Endothelial cell of umbilical vein (primary cell): ENCODE measurements at regions not wholly inside any gene's neighbourhood (a gene's known extent, or its start where the extent isn't known, plus 50 kb on each side); places are given as distances from the start of the nearest gene placed in this dataset.

Experiments
- BruUV-seq: library from RNA; stranded (reverse); fragments of 400-500 nt; replicated peaks from 2 replicates; lab custom pipeline; 2021; lab: Mats Ljungman, UMichigan
- CTCF ChIA-PET: fragments of 300-600, 350-600 bp; sonication (Branson Sonifier 250); formaldehyde crosslinking; loops from one replicate; lab custom pipeline; 2021; ENCODE audit warnings: antibody characterized with exemption, inconsistent platforms; lab: Charles Lee
- POLR2A ChIA-PET: fragments of 300-600, 350-600 bp; sonication (Branson Sonifier 250); formaldehyde crosslinking; loops from one replicate; lab custom pipeline; 2021; ENCODE audit warnings: antibody characterized with exemption, inconsistent platforms; lab: Charles Lee
- DNase-seq: peaks from one replicate; pipeline ENCODE4 v3.0.0-alpha.2; 2011; ENCODE audit warnings: low read depth, low spot score
- FAIRE-seq: peaks from 2 replicates; lab custom pipeline; 2011; peaks lifted over from hg19 to GRCh38; lab: Jason Lieb, UNC
- H2AFZ ChIP-seq: 2 replicates; pipeline ENCODE4 v1.6.0; 2012; ENCODE audit warnings: low read depth, low read length, control low read depth, inconsistent platforms
- H3K27ac ChIP-seq: 2 replicates; pipeline ENCODE4 v1.5.1; 2011; ENCODE audit warnings: low read depth, mild to moderate bottlenecking, control low read depth, low read length, moderate library complexity; ENCODE audit not compliant: insufficient read depth
- H3K27me3 ChIP-seq, 2 experiments: 2 replicates each; pipeline versions ENCODE4 v1.6.0 to v1.6.1; 2011; ENCODE audit warnings: low read length in 2 of 2, mixed read lengths in 1 of 2; ENCODE audit not compliant: control insufficient read depth in 2 of 2, insufficient read depth in 2 of 2
- H3K36me3 ChIP-seq, 2 experiments: 2 replicates in 1 of 2; 3 replicates in 1 of 2; pipeline ENCODE4 v1.5.1; 2011; ENCODE audit warnings: low read length in 2 of 2, mild to moderate bottlenecking in 1 of 2, moderate library complexity in 1 of 2; ENCODE audit not compliant: control insufficient read depth in 2 of 2, insufficient read depth in 2 of 2; ENCODE audit errors: extremely low read depth in 1 of 2
- H3K4me1 ChIP-seq: 3 replicates; pipeline ENCODE4 v1.5.1; 2011; ENCODE audit warnings: mild to moderate bottlenecking, low read length; ENCODE audit not compliant: control insufficient read depth, insufficient read depth; ENCODE audit errors: extremely low read depth
- H3K4me2 ChIP-seq: 2 replicates; pipeline ENCODE4 v1.6.1; 2011; ENCODE audit warnings: low read length, control low read depth, mixed read lengths; ENCODE audit not compliant: insufficient read depth
- H3K4me3 ChIP-seq, 3 experiments: fragments of 200-600 bp in 1 of 3; sonication (generic), shearing (Covaris generic) in 1 of 3; replicated peaks in 1 of 3; 2 replicates each; pipeline ENCODE4 v1.5.1; 2011 to 2016; ENCODE audit warnings: control low read depth in 3 of 3, low read length in 3 of 3, mild to moderate bottlenecking in 2 of 3, inconsistent platforms in 1 of 3, low read depth in 1 of 3, moderate library complexity in 1 of 3; ENCODE audit not compliant: insufficient read depth in 1 of 3
- H3K79me2 ChIP-seq: 2 replicates; pipeline ENCODE4 v1.6.0; 2012; ENCODE audit warnings: low read length, inconsistent platforms; ENCODE audit not compliant: control insufficient read depth, insufficient read depth
- H3K9ac ChIP-seq: replicated peaks from 2 replicates; pipeline ENCODE3; 2011; ENCODE audit warnings: low read length, control low read depth; ENCODE audit not compliant: insufficient read depth; ENCODE audit errors: extremely low read depth
- H3K9me1 ChIP-seq: replicated peaks from 3 replicates; pipeline ENCODE4 v1.6.0; 2011; ENCODE audit warnings: mild to moderate bottlenecking, low read length; ENCODE audit not compliant: control insufficient read depth, insufficient read depth; ENCODE audit errors: extremely low read depth
- H3K9me3 ChIP-seq: replicated peaks from 2 replicates; pipeline ENCODE4 v1.5.1; 2012; ENCODE audit warnings: low read length, inconsistent platforms; ENCODE audit not compliant: control insufficient read depth, insufficient read depth
- H4K20me1 ChIP-seq: replicated peaks from 2 replicates; pipeline ENCODE3; 2011; ENCODE audit warnings: mild to moderate bottlenecking, low read length; ENCODE audit not compliant: control insufficient read depth, insufficient read depth; ENCODE audit errors: extremely low read depth
- CTCF ChIP-seq, 2 donors: IDR thresholded peaks; 1 replicate in 1 of 2; 2 replicates in 1 of 2; pipeline ENCODE4 v1.5.1; 2011; ENCODE audit warnings: low read length in 2 of 2, mild to moderate bottlenecking in 2 of 2, moderate library complexity in 2 of 2, control low read depth in 1 of 2, inconsistent platforms in 1 of 2, low read depth in 1 of 2; ENCODE audit not compliant: insufficient read depth in 1 of 2; ENCODE audit errors: extremely low read depth in 1 of 2
- EZH2 ChIP-seq: IDR thresholded peaks from 2 replicates; pipeline ENCODE4 v1.6.1; 2012; ENCODE audit warnings: borderline replicate concordance, low read depth, mild to moderate bottlenecking, moderate library complexity, low read length, inconsistent platforms; ENCODE audit not compliant: severe bottlenecking
- FOS ChIP-seq: IDR thresholded peaks from 2 replicates; pipeline ENCODE4 v1.6.1; 2011; ENCODE audit warnings: mild to moderate bottlenecking, low read length, moderate library complexity, borderline replicate concordance; ENCODE audit not compliant: insufficient read depth
- GATA2 ChIP-seq: IDR thresholded peaks from 2 replicates; pipeline ENCODE4 v1.7.0; 2011; ENCODE audit warnings: low read depth, mild to moderate bottlenecking, moderate library complexity, mixed read lengths, low read length; ENCODE audit not compliant: insufficient read length, insufficient read depth
- JUN ChIP-seq: IDR thresholded peaks from 2 replicates; pipeline ENCODE4 v1.6.1; 2011; ENCODE audit warnings: borderline replicate concordance, low read depth; ENCODE audit not compliant: insufficient read length, insufficient read depth
- MAX ChIP-seq: IDR thresholded peaks from 2 replicates; pipeline ENCODE4 v1.6.1; 2011; ENCODE audit not compliant: insufficient read depth, insufficient read length
- MYC ChIP-seq: IDR thresholded peaks from one replicate; pipeline ENCODE4 v1.6.1; 2011; ENCODE audit warnings: mild to moderate bottlenecking, low read depth, low read length
- POLR2A ChIP-seq: IDR thresholded peaks from 2 replicates; pipeline ENCODE4 v1.6.1; 2012; ENCODE audit warnings: low read depth, mild to moderate bottlenecking, control low read depth, low read length
- POLR2AphosphoS5 ChIP-seq: IDR thresholded peaks from 2 replicates; pipeline ENCODE4 v1.6.1; 2012; ENCODE audit warnings: low read depth, mild to moderate bottlenecking, control low read depth, low read length, moderate library complexity; ENCODE audit not compliant: insufficient read depth
- dilution Hi-C: fragments of 300-500 bp; cut with MboI; formaldehyde crosslinking; loops from one replicate; pipeline ENCODE4 v1.15.0; 2019; ENCODE audit warnings: low sequenced_read_pairs; ENCODE audit not compliant: extremely low pct_ligation_motif_present
- intact Hi-C: fragments of 100-400 bp; cut with micrococcal nuclease; formaldehyde crosslinking; loops from one replicate; pipeline ENCODE4 v1.10.0; 2022

DNA sequence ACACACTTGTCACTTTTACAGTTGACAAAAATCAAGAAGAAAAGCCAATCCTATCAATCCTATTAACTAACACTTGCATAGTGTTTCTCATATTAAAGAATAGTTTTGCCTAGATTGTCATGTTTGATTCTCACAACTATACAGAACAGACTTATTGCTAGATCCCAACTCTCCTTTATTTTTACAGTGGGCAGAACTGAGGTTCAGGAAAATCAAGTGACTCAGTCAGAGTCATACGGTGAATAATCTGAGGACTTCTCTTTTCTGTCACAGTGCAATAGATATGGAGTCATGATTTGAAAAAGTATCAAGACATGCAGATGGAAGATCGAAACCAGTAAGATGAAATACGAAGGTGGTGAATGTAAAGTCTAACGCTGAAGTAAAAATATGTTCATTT, 195.1 kb upstream of the CITED2 start:
- POLR2A ChIA-PET = interaction anchor here (1.6 kb wide), 1 partner anchor 196 kb away, joined by 18 read pairs; the partner anchor contains the start of gene CITED2
- FAIRE-seq = peak; percentile 79
- H3K79me2 ChIP-seq = no peaks in the 10 kb centered on the region
- H3K9me1 ChIP-seq = no peaks in the 10 kb centered on the region
- H3K9ac ChIP-seq = peak overlapping the region; percentile 50
- H3K36me3 ChIP-seq = no peaks in the 10 kb centered on the region
- no peaks in the 10 kb centered on the region for H3K9me3 ChIP-seq
- H3K4me3 ChIP-seq = no peak overlapping the region
- no peaks in the 10 kb centered on the region for H4K20me1 ChIP-seq
- no peaks in the 10 kb centered on the region for H3K27me3 ChIP-seq
- TF ChIP-seq GATA2 = peak; percentile 34
- TF ChIP-seq FOS = peak; percentile 83
- no peak for TF ChIP-seq EZH2
- no peak for TF ChIP-seq MYC
- no peak for TF ChIP-seq CTCF (IDR thresholded peaks at IDR 0.05; ENCODE audit: extremely low read depth in 1 of 2, insufficient read depth in 1 of 2, low read depth in 1 of 2, low read length in 2 of 2)
- peak; percentile 28 for TF ChIP-seq JUN
- no peak for TF ChIP-seq MAX
- TF ChIP-seq POLR2A = no peak
- no peak for TF ChIP-seq POLR2AphosphoS5
- no TSS peak for BruUV-seq
- intact Hi-C loops (loop anchor here (1.0 to 10.0 kb wide), 4 partner anchors 31 to 1995 kb away; partner anchors contain the start of gene CITED2), dilution Hi-C loops (no loop called here)
- DNase-seq = peak; percentile 61
- H3K27ac ChIP-seq = peak overlapping the region; percentile 81
- CTCF ChIA-PET = interaction anchor here (1.0 to 1.8 kb wide), 3 partner anchors 18 to 200 kb away, joined by 3 to 8 read pairs (median 4); partner anchors contain the start of gene CITED2
- peaks cover 24% of the 10 kb centered on the region for H3K4me1 ChIP-seq
- peak overlapping the region; percentile 43 for H2AFZ ChIP-seq
- H3K4me2 ChIP-seq = peak overlapping the region; percentile 87
